Suprapubic skin (tissue), 4 donors: ENCODE measurements at regions not wholly inside any gene's neighbourhood (a gene's known extent, or its start where the extent isn't known, plus 50 kb on each side); places are given as distances from the start of the nearest gene placed in this dataset.

Experiments
- DNase-seq, 2 donors: peaks; one replicate each; pipeline ENCODE4 v3.0.0-alpha.2; 2019; ENCODE audit warnings: low spot score in 2 of 2
- H3K27ac ChIP-seq: fragments of 200-600 bp; sonication (generic); one replicate; pipeline ENCODE4 v1.5.1; 2019
- H3K27me3 ChIP-seq: fragments of 200-600 bp; sonication (generic); one replicate; pipeline ENCODE4 v1.5.1; 2019
- H3K36me3 ChIP-seq: fragments of 200-600 bp; sonication (generic); one replicate; pipeline ENCODE4 v1.5.1; 2019
- H3K4me1 ChIP-seq: fragments of 200-600 bp; sonication (generic); one replicate; pipeline ENCODE4 v1.5.1; 2019
- H3K4me3 ChIP-seq: fragments of 200-600 bp; sonication (generic); one replicate; pipeline ENCODE4 v1.5.1; 2019; ENCODE audit warnings: mild to moderate bottlenecking
- H3K9me3 ChIP-seq: fragments of 200-600 bp; sonication (generic); one replicate; pipeline ENCODE4 v1.5.1; 2019
- CTCF ChIP-seq, 2 donors: fragments of 200-600 bp in 1 of 2; fragments of 450-650 bp in 1 of 2; sonication (generic) in 1 of 2; IDR thresholded peaks; one replicate each; pipeline ENCODE4 v1.5.1; 2016 to 2019; ENCODE audit warnings: antibody characterized with exemption in 2 of 2, mild to moderate bottlenecking in 1 of 2, moderate library complexity in 1 of 2
- EP300 ChIP-seq: sonication (generic); formaldehyde crosslinking; IDR thresholded peaks from one replicate; pipeline ENCODE4 v1.6.1; 2017; ENCODE audit warnings: antibody characterized with exemption
- POLR2A ChIP-seq, 2 donors: fragments of 450-650 bp; IDR thresholded peaks; one replicate each; pipeline ENCODE4 v1.6.1; 2017; ENCODE audit warnings: antibody characterized with exemption in 2 of 2, mild to moderate bottlenecking in 2 of 2, moderate library complexity in 2 of 2
- POLR2AphosphoS5 ChIP-seq, 3 donors: sonication (generic); formaldehyde crosslinking; IDR thresholded peaks; one replicate each; pipeline ENCODE4 v1.6.1; 2017; ENCODE audit warnings: antibody characterized with exemption in 3 of 3
- WGBS: methylation state at CpG from one replicate; pipeline ENCODE4 v1.1.5; 2018; 5-methylcytosine and 5-hydroxymethylcytosine counted together

DNA sequence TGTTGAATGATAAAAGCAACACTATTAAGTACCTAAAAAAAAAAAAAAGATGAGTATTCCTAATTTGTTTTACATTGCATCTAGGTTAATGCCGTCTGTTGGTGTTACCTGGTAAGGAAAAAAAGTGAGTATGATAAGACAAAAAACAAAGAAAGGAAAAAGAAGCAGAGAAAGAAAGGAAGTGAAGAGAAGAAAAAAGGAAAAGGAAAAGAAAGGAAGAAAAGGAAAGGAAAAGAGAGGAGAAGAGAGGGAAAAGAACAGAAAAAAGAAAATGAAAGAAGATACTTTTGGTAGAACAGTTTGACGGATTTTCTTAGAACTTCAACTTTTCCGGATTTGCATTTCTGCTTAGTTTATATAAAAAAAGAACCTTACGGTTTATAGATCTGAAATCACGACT, 387.9 kb downstream of the METTL4 start:
- H3K4me3 ChIP-seq: no peak overlapping the region
- no peaks in the 10 kb centered on the region for H3K36me3 ChIP-seq
- H3K9me3 ChIP-seq: peaks cover 4% of the 10 kb centered on the region
- H3K27me3 ChIP-seq: no peaks in the 10 kb centered on the region
- H3K27ac ChIP-seq: no peak overlapping the region
- TF ChIP-seq EP300 (no peak), POLR2AphosphoS5 (IDR thresholded peaks at IDR 0.05) (no peak)
- WGBS: 89% methylated on average over 5 of the region's 5 CpGs
- H3K4me1 ChIP-seq: no peaks in the 10 kb centered on the region
- DNase-seq: no peak

GRCh38 chr18:2186967-2187366, 384.3 kb downstream of the METTL4 start:
- Histone ChIP-seq H3K36me3 (no peaks in the 10 kb centered on the region), H3K9me3 (no peaks in the 10 kb centered on the region), H3K27ac (no peak overlapping the region), H3K4me3 (no peak overlapping the region), H3K4me1 (no peaks in the 10 kb centered on the region), H3K27me3 (no peaks in the 10 kb centered on the region)
- WGBS: 80% methylated on average over 1 of the region's 1 CpG
- no peak for TF ChIP-seq POLR2AphosphoS5 (IDR thresholded peaks at IDR 0.05)
- no peak for TF ChIP-seq CTCF (IDR thresholded peaks at IDR 0.05)
- TF ChIP-seq EP300: no peak
- no peak for TF ChIP-seq POLR2A (IDR thresholded peaks at IDR 0.05)
- DNase-seq: no peak

GRCh38 chr18:2188258-2188657, 383.0 kb downstream of the METTL4 start:
- no peak for TF ChIP-seq POLR2A (IDR thresholded peaks at IDR 0.05)
- TF ChIP-seq POLR2AphosphoS5 (IDR thresholded peaks at IDR 0.05): no peak
- TF ChIP-seq CTCF (IDR thresholded peaks at IDR 0.05): no peak
- no peak for TF ChIP-seq EP300
- 94% methylated on average over 1 of the region's 1 CpG for WGBS
- H3K27me3 ChIP-seq: no peaks in the 10 kb centered on the region
- no peak for DNase-seq
- H3K9me3 ChIP-seq: no peaks in the 10 kb centered on the region
- H3K27ac ChIP-seq: no peak overlapping the region
- H3K4me3 ChIP-seq: no peak overlapping the region
- no peaks in the 10 kb centered on the region for H3K36me3 ChIP-seq
- H3K4me1 ChIP-seq: no peaks in the 10 kb centered on the region

DNA sequence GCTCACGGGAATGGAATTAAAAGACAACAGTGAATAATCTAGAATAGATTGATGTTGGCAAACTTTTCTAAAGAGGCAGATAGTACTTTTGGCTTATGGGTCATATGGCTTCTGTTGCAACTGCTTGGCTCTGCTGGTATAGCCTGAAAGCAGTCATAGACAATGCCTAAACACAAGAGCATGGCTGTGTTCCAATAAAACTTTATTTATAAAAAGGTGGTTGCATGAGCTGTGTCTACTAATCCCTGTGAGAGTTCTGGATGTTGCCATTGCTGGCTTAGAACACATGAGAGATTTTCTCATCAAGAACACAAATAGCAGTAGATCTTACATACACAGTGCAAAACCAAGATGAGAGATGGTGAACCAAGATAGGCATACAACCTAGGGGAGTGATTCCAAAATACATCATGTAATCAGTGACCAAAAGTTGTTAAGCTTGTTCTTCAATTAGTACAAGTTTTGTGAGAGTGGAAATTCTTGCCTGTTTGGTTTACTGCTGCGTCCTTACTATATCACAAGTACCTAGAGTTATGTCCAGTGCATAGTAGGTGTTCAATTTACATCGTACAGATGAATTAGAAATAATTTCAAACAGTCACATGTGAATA, 380.0 kb downstream of the METTL4 start:
- no peaks in the 10 kb centered on the region for H3K4me1 ChIP-seq

DNA sequence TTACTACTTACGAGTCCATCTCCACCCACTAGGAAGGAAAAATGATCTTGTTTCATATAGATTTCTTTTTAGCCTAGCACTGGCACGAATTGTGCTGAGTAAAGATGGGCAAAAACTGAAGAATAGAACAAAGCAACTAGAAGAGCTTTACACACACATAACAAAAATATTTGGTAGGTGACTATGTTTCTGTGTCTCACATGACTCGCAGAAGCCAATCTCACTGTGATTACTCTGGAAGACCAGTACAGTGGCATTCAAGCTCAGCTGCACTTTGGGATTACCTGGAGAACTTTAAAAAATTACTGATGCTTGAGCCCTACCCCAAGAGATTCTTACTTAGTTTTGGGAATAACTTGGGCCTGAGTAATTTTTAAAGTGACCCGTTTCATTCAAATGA, 378.7 kb downstream of the METTL4 start:
- 91% methylated on average over 4 of the region's 4 CpGs for WGBS
- no peak overlapping the region for H3K27ac ChIP-seq
- DNase-seq: no peak
- H3K27me3 ChIP-seq: no peaks in the 10 kb centered on the region
- H3K9me3 ChIP-seq: no peaks in the 10 kb centered on the region
- TF ChIP-seq CTCF (IDR thresholded peaks at IDR 0.05): no peak
- TF ChIP-seq POLR2AphosphoS5 (IDR thresholded peaks at IDR 0.05): no peak
- no peak for TF ChIP-seq EP300
- no peak for TF ChIP-seq POLR2A (IDR thresholded peaks at IDR 0.05)
- no peaks in the 10 kb centered on the region for H3K4me1 ChIP-seq
- H3K4me3 ChIP-seq: no peak overlapping the region
- H3K36me3 ChIP-seq: no peaks in the 10 kb centered on the region

More for the DNA sequence above, 380.0 kb downstream of the METTL4 start:
- 78% methylated on average over 3 of the region's 3 CpGs for WGBS
- Histone ChIP-seq H3K27ac (no peak overlapping the region), H3K27me3 (no peaks in the 10 kb centered on the region), H3K9me3 (no peaks in the 10 kb centered on the region), H3K36me3 (no peaks in the 10 kb centered on the region), H3K4me3 (no peak overlapping the region)
- no peak for TF ChIP-seq POLR2AphosphoS5 (IDR thresholded peaks at IDR 0.05)
- TF ChIP-seq CTCF (IDR thresholded peaks at IDR 0.05): no peak
- no peak for TF ChIP-seq EP300
- no peak for TF ChIP-seq POLR2A (IDR thresholded peaks at IDR 0.05)
- no peak for DNase-seq

DNA sequence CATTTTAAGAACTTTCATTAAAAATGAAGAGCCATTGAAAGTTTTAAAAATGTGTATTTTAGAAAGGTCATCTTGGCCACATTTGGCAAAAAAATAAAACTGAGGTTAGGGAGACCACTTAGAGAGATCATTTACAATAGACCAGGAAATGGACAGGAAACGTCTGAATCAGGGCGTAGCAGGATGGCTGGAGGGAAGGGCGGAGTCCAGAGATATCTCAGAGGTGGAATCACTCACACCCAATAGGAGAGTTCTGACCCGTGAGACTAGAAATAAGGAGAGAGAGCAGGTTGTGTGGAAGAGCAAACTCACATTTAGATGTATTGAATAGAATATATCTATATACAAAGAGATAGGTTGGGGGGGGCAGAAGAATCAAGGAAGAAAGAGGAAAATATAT, 373.4 kb downstream of the METTL4 start:
- TF ChIP-seq POLR2AphosphoS5 (IDR thresholded peaks at IDR 0.05) (no peak), POLR2A (IDR thresholded peaks at IDR 0.05) (no peak), CTCF (IDR thresholded peaks at IDR 0.05) (no peak), EP300 (no peak)
- H3K27me3 ChIP-seq: no peaks in the 10 kb centered on the region
- H3K36me3 ChIP-seq: no peaks in the 10 kb centered on the region
- H3K4me3 ChIP-seq: no peak overlapping the region
- H3K4me1 ChIP-seq: no peaks in the 10 kb centered on the region
- DNase-seq: no peak
- WGBS: 47% methylated on average over 4 of the region's 4 CpGs
- no peaks in the 10 kb centered on the region for H3K9me3 ChIP-seq
- H3K27ac ChIP-seq: no peak overlapping the region
